ENCODE measurements at regions not wholly inside any gene's neighbourhood (a gene's known extent, or its start where the extent isn't known, plus 50 kb on each side); places are given as distances from the start of the nearest gene placed in this dataset.
A peak's percentile ranks its signal among the peaks of the same experiment; 100 is the strongest.
"Not testable (repeated sequence)": the region's sequence is repeated elsewhere in the genome, so short reads cannot be mapped to it uniquely, and the experiment has no call there.

GRCh38 chr13:33355201-33355895, 69.8 kb upstream of the STARD13 start:
- Histone ChIP-seq H3K4me3 (ENCODE audit: control insufficient read depth in 1 of 7, extremely low read depth in 1 of 7, insufficient read depth in 4 of 7, low read depth in 2 of 7, low read length in 6 of 7) (no peak overlapping the region), H3K9me3 (ENCODE audit: control extremely low read depth in 1 of 5, control insufficient read depth in 4 of 5, insufficient read depth in 2 of 5, low read depth in 1 of 5, low read length in 4 of 5) (no peaks in the 10 kb centered on the region), H3K27me3 (replicated peaks in 2 of 5; ENCODE audit: control insufficient read depth in 4 of 5, insufficient read depth in 5 of 5, low read length in 4 of 5) (peaks cover 0 to 4% (median 0%) of the 10 kb centered on the region in 5 experiments), H3K36me3 (ENCODE audit: control insufficient read depth in 4 of 4, insufficient read depth in 4 of 4, low read length in 3 of 4) (no peaks in the 10 kb centered on the region), H3K27ac (ENCODE audit: insufficient read depth in 1 of 2, low read depth in 1 of 2, low read length in 2 of 2, poor library complexity in 1 of 2, severe bottlenecking in 2 of 2) (no peak overlapping the region), H3K4me1 (ENCODE audit: control extremely low read depth in 1 of 4, control insufficient read depth in 4 of 4, insufficient read depth in 4 of 4, low read length in 3 of 4) (peaks cover 0 to 56% (median 11%) of the 10 kb centered on the region in 4 experiments)
- ChIA-PET POLR2A (no interaction called here), CTCF (interaction anchor here (1.0 kb wide), 1 partner anchor 10 kb away, joined by 3 read pairs; no protein-coding TSS in a partner anchor)
- WGBS (ENCODE audit: insufficient coverage): 95% methylated on average over 5 of the region's 6 CpGs
- DNase-seq: peak in 1 of 3 donors; percentile 23

GRCh38 chr13:33358076-33358475, 72.5 kb upstream of the STARD13 start:
- WGBS (ENCODE audit: insufficient coverage): 100% methylated on average over 5 of the region's 17 CpGs
- H3K36me3 ChIP-seq (ENCODE audit: control insufficient read depth in 4 of 4, insufficient read depth in 4 of 4, low read length in 3 of 4); H3K9me3 ChIP-seq (ENCODE audit: control extremely low read depth in 1 of 5, control insufficient read depth in 4 of 5, insufficient read depth in 2 of 5, low read depth in 1 of 5, low read length in 4 of 5); H3K4me3 ChIP-seq (ENCODE audit: control insufficient read depth in 1 of 7, extremely low read depth in 1 of 7, insufficient read depth in 4 of 7, low read depth in 2 of 7, low read length in 6 of 7); H3K27ac ChIP-seq (ENCODE audit: insufficient read depth in 1 of 2, low read depth in 1 of 2, low read length in 2 of 2, poor library complexity in 1 of 2, severe bottlenecking in 2 of 2); CTCF ChIA-PET; H3K27me3 ChIP-seq (replicated peaks in 2 of 5; ENCODE audit: control insufficient read depth in 4 of 5, insufficient read depth in 5 of 5, low read length in 4 of 5); DNase-seq: not testable (repeated sequence)
- peaks cover 0 to 36% (median 8%) of the 10 kb centered on the region in 4 experiments for H3K4me1 ChIP-seq (ENCODE audit: control extremely low read depth in 1 of 4, control insufficient read depth in 4 of 4, insufficient read depth in 4 of 4, low read length in 3 of 4)
- POLR2A ChIA-PET: interaction anchor here (0.6 kb wide), 1 partner anchor 175 kb away, joined by 3 read pairs; no protein-coding TSS in a partner anchor

GRCh38 chr13:33362986-33363727, 77.6 kb upstream of the STARD13 start:
- Histone ChIP-seq H3K27me3 (replicated peaks in 2 of 5; ENCODE audit: control insufficient read depth in 4 of 5, insufficient read depth in 5 of 5, low read length in 4 of 5) (no peaks in the 10 kb centered on the region), H3K4me3 (ENCODE audit: control insufficient read depth in 1 of 7, extremely low read depth in 1 of 7, insufficient read depth in 4 of 7, low read depth in 2 of 7, low read length in 6 of 7) (no peak overlapping the region), H3K36me3 (ENCODE audit: control insufficient read depth in 4 of 4, insufficient read depth in 4 of 4, low read length in 3 of 4) (no peaks in the 10 kb centered on the region), H3K27ac (ENCODE audit: insufficient read depth in 1 of 2, low read depth in 1 of 2, low read length in 2 of 2, poor library complexity in 1 of 2, severe bottlenecking in 2 of 2) (no peak overlapping the region), H3K4me1 (ENCODE audit: control extremely low read depth in 1 of 4, control insufficient read depth in 4 of 4, insufficient read depth in 4 of 4, low read length in 3 of 4) (peaks cover 8 to 37% (median 12%) of the 10 kb centered on the region in 4 experiments), H3K9me3 (ENCODE audit: control extremely low read depth in 1 of 5, control insufficient read depth in 4 of 5, insufficient read depth in 2 of 5, low read depth in 1 of 5, low read length in 4 of 5) (peaks cover 0 to 5% (median 0%) of the 10 kb centered on the region in 5 experiments)
- 57% methylated on average over 2 of the region's 2 CpGs for WGBS (ENCODE audit: insufficient coverage)
- peak; percentile 30 to 92 (median 87) for DNase-seq
- CTCF ChIA-PET: interaction anchor here (1.4 kb wide), 1 partner anchor 124 kb away, joined by 3 read pairs; no protein-coding TSS in a partner anchor
- POLR2A ChIA-PET: no interaction called here

DNA sequence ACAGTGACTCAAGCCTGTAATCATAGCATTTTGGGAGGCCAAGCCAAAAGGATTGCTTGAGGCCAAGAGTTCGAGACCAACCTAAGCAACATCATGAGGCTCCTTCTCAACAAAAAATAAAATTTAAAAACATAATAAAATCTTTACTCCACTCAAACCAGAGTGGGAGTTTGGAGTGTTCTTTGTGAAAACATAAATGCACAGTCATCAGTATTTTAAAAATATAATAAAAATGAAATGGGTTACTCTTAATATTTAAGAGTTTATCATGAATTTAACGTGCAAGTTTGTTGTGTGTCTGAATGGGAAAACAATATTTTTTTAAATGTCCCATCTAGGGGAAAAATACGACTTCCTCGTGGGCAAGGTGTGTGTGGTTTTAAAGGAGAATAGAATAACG, 78.6 kb upstream of the STARD13 start:
- H3K36me3 ChIP-seq (ENCODE audit: control insufficient read depth in 4 of 4, insufficient read depth in 4 of 4, low read length in 3 of 4): no peaks in the 10 kb centered on the region
- POLR2A ChIA-PET: no interaction called here
- no peak overlapping the region for H3K4me3 ChIP-seq (ENCODE audit: control insufficient read depth in 1 of 7, extremely low read depth in 1 of 7, insufficient read depth in 4 of 7, low read depth in 2 of 7, low read length in 6 of 7)
- no peaks in the 10 kb centered on the region for H3K27me3 ChIP-seq (replicated peaks in 2 of 5; ENCODE audit: control insufficient read depth in 4 of 5, insufficient read depth in 5 of 5, low read length in 4 of 5)
- no peak for DNase-seq
- CTCF ChIA-PET: interaction anchor here (1.3 kb wide), 1 partner anchor 8 kb away, joined by 3 read pairs; no protein-coding TSS in a partner anchor
- H3K27ac ChIP-seq (ENCODE audit: insufficient read depth in 1 of 2, low read depth in 1 of 2, low read length in 2 of 2, poor library complexity in 1 of 2, severe bottlenecking in 2 of 2): no peak overlapping the region
- H3K4me1 ChIP-seq (ENCODE audit: control extremely low read depth in 1 of 4, control insufficient read depth in 4 of 4, insufficient read depth in 4 of 4, low read length in 3 of 4): peaks cover 9 to 48% (median 19%) of the 10 kb centered on the region in 4 experiments
- WGBS (ENCODE audit: insufficient coverage): 69% methylated on average over 4 of the region's 5 CpGs
- H3K9me3 ChIP-seq (ENCODE audit: control extremely low read depth in 1 of 5, control insufficient read depth in 4 of 5, insufficient read depth in 2 of 5, low read depth in 1 of 5, low read length in 4 of 5): peaks cover 0 to 5% (median 0%) of the 10 kb centered on the region in 5 experiments

DNA sequence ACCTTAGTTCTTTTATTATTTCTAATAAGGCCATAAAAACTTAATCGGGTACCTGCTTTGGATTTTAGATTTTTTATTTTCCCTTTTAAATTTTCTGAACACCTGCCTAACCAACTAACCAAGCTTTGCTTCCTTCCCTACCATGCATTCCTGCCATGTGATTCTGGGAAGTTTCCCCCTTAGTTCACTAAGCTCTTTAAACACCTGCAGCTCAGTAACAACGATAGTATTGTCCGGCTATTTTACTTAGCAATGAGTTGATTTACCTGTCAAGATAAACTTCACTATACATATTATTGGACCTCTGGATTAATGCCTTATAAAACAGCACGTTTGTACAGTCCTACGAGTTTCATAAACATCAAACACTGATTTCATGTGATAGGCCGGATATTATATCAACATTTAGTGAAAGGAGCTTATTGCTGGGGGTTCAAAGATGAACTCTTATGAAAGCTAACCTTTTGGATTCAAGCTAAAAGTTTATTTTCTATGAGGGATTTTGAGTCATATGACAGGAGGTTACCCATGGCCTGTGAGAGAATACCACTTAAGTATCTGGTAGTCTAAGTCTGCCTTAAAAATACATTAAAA, 81.0 kb upstream of the STARD13 start:
- H3K27ac ChIP-seq (ENCODE audit: insufficient read depth in 1 of 2, low read depth in 1 of 2, low read length in 2 of 2, poor library complexity in 1 of 2, severe bottlenecking in 2 of 2): no peak overlapping the region
- WGBS (ENCODE audit: insufficient coverage): 93% methylated on average over 6 of the region's 6 CpGs
- no peaks in the 10 kb centered on the region for H3K27me3 ChIP-seq (replicated peaks in 2 of 5; ENCODE audit: control insufficient read depth in 4 of 5, insufficient read depth in 5 of 5, low read length in 4 of 5)
- CTCF ChIA-PET: interaction anchor here (0.8 to 1.1 kb wide), 3 partner anchors 19 to 167 kb away, joined by 3 to 4 read pairs (median 4); no protein-coding TSS in a partner anchor
- H3K4me1 ChIP-seq (ENCODE audit: control extremely low read depth in 1 of 4, control insufficient read depth in 4 of 4, insufficient read depth in 4 of 4, low read length in 3 of 4): peaks cover 9 to 49% (median 19%) of the 10 kb centered on the region in 4 experiments
- no peak for DNase-seq
- POLR2A ChIA-PET: interaction anchor here (0.7 kb wide), 1 partner anchor 231 kb away, joined by 3 read pairs; no protein-coding TSS in a partner anchor
- H3K4me3 ChIP-seq (ENCODE audit: control insufficient read depth in 1 of 7, extremely low read depth in 1 of 7, insufficient read depth in 4 of 7, low read depth in 2 of 7, low read length in 6 of 7): no peak overlapping the region
- H3K9me3 ChIP-seq (ENCODE audit: control extremely low read depth in 1 of 5, control insufficient read depth in 4 of 5, insufficient read depth in 2 of 5, low read depth in 1 of 5, low read length in 4 of 5): peaks cover 0 to 2% (median 0%) of the 10 kb centered on the region in 5 experiments
- H3K36me3 ChIP-seq (ENCODE audit: control insufficient read depth in 4 of 4, insufficient read depth in 4 of 4, low read length in 3 of 4): no peaks in the 10 kb centered on the region

- Histone ChIP-seq H3K4me1 (ENCODE audit: control extremely low read depth in 1 of 4, control insufficient read depth in 4 of 4, insufficient read depth in 4 of 4, low read length in 3 of 4) (peaks cover 9 to 49% (median 19%) of the 10 kb centered on the region in 4 experiments), H3K27me3 (replicated peaks in 2 of 5; ENCODE audit: control insufficient read depth in 4 of 5, insufficient read depth in 5 of 5, low read length in 4 of 5) (no peaks in the 10 kb centered on the region), H3K9me3 (ENCODE audit: control extremely low read depth in 1 of 5, control insufficient read depth in 4 of 5, insufficient read depth in 2 of 5, low read depth in 1 of 5, low read length in 4 of 5) (no peaks in the 10 kb centered on the region), H3K27ac (ENCODE audit: insufficient read depth in 1 of 2, low read depth in 1 of 2, low read length in 2 of 2, poor library complexity in 1 of 2, severe bottlenecking in 2 of 2) (no peak overlapping the region), H3K36me3 (ENCODE audit: control insufficient read depth in 4 of 4, insufficient read depth in 4 of 4, low read length in 3 of 4) (no peaks in the 10 kb centered on the region), H3K4me3 (ENCODE audit: control insufficient read depth in 1 of 7, extremely low read depth in 1 of 7, insufficient read depth in 4 of 7, low read depth in 2 of 7, low read length in 6 of 7) (peak overlapping the region in 1 of 7 experiments; percentile 24)
- POLR2A ChIA-PET: no interaction called here
- no peak for DNase-seq
- WGBS (ENCODE audit: insufficient coverage): no CpG with 5 or more reads among the region's 2 CpGs
- CTCF ChIA-PET: interaction anchor here (0.6 to 1.1 kb wide), 4 partner anchors 20 to 610 kb away, joined by 3 to 4 read pairs (median 4); no protein-coding TSS in a partner anchor
Observed at GRCh38 chr13:33367171-33367895, 81.8 kb upstream of the STARD13 start.
